Left ventricle myocardium superior (tissue), 1 donor: ENCODE measurements at regions not wholly inside any gene's neighbourhood (a gene's known extent, or its start where the extent isn't known, plus 50 kb on each side); places are given as distances from the start of the nearest gene placed in this dataset.

ENCODE experiments used
- ATAC-seq: fragments of 200-7000 bp; cut with Tn5 transposase; one replicate; pipeline ENCODE4 v1.9.1; 2020; ENCODE audit warnings: mild to moderate bottlenecking, moderate library complexity
- DNase-seq: peaks from one replicate; pipeline ENCODE4 v3.0.0-alpha.2; 2020
- intact Hi-C: fragments of 100-400 bp; cut with micrococcal nuclease; formaldehyde crosslinking; loops from one replicate; pipeline ENCODE4 v1.11.0; 2022
- donor health status: DM: no; HTN: yes; CAD: no; lungs with severe emphysema.

- intact Hi-C loops: no loop called here
- DNase-seq (no peak), ATAC-seq (no peak)
Observed at GRCh38 chr14:22464422-22465142, 124.4 kb downstream of the DAD1 start.

GRCh38 chr14:22463763-22464173, 125.3 kb downstream of the DAD1 start:
- intact Hi-C loops: no loop called here
- ATAC-seq: peak; percentile 53
- DNase-seq: peak; percentile 47

GRCh38 chr14:22462923-22463322, 126.1 kb downstream of the DAD1 start:
- intact Hi-C loops: no loop called here
- ATAC-seq (no peak), DNase-seq (no peak)

- intact Hi-C loops: no loop called here
- ATAC-seq (no peak), DNase-seq (no peak)
Observed at GRCh38 chr14:22460461-22461195, 128.4 kb downstream of the DAD1 start.

GRCh38 chr14:22458737-22459136, 130.3 kb downstream of the DAD1 start:
- intact Hi-C loops: no loop called here
- DNase-seq (no peak), ATAC-seq (no peak)

- ATAC-seq (no peak), DNase-seq (no peak)
- intact Hi-C loops: no loop called here
Observed at GRCh38 chr14:22456998-22457594, 131.9 kb downstream of the DAD1 start.

GRCh38 chr14:22456421-22456820, 132.6 kb downstream of the DAD1 start:
- ATAC-seq (no peak), DNase-seq (no peak)
- intact Hi-C loops: no loop called here

GRCh38 chr14:22452330-22452729, 136.7 kb downstream of the DAD1 start:
- intact Hi-C loops: no loop called here
- ATAC-seq: no peak
- DNase-seq: no peak

- ATAC-seq (no peak), DNase-seq (no peak)
- intact Hi-C loops: no loop called here
Observed at GRCh38 chr14:22450266-22450665, 138.8 kb downstream of the DAD1 start.

GRCh38 chr14:22449600-22449905, 139.5 kb downstream of the DAD1 start:
- DNase-seq (no peak), ATAC-seq (peak; percentile 48)
- intact Hi-C loops: no loop called here

- intact Hi-C loops: no loop called here
- DNase-seq (no peak), ATAC-seq (peak; percentile 65)
Observed at GRCh38 chr14:22448905-22449599, 140.0 kb downstream of the DAD1 start.

- ATAC-seq (no peak), DNase-seq (no peak)
- intact Hi-C loops: no loop called here
Observed at GRCh38 chr14:22448035-22448904, 140.8 kb downstream of the DAD1 start.

GRCh38 chr14:22438742-22439141, 150.3 kb downstream of the DAD1 start:
- no peak for ATAC-seq
- intact Hi-C loops: no loop called here
- no peak for DNase-seq

- intact Hi-C loops: no loop called here
- no peak for DNase-seq
- ATAC-seq: no peak
Observed at GRCh38 chr14:22434901-22435550, 154.0 kb downstream of the DAD1 start.

- no peak for ATAC-seq
- DNase-seq: no peak
- intact Hi-C loops: no loop called here
Observed at GRCh38 chr14:22434030-22434429, 155.0 kb downstream of the DAD1 start.

GRCh38 chr14:22433069-22433468, 156.0 kb downstream of the DAD1 start:
- ATAC-seq: no peak
- intact Hi-C loops: no loop called here
- DNase-seq: no peak

GRCh38 chr14:22432348-22432976, 156.6 kb downstream of the DAD1 start:
- ATAC-seq (peak; percentile 81), DNase-seq (no peak)
- intact Hi-C loops: no loop called here

GRCh38 chr14:22429546-22430294, 159.3 kb downstream of the DAD1 start:
- intact Hi-C loops: no loop called here
- no peak for ATAC-seq
- no peak for DNase-seq
